HepG2 (cell line): ENCODE measurements at regions not wholly inside any gene's neighbourhood (a gene's known extent, or its start where the extent isn't known, plus 50 kb on each side); places are given as distances from the start of the nearest gene placed in this dataset.

ENCODE experiments used
- IRF2 ChIP-seq: IDR thresholded peaks from 2 replicates; pipeline ENCODE4 v1.6.1; 2018; ENCODE audit warnings: missing genetic modification reagents, missing compliant biosample characterization
- ISL2 ChIP-seq: sonication (generic); formaldehyde crosslinking; IDR thresholded peaks from 2 replicates; pipeline ENCODE4 v1.5.0; 2020; ENCODE audit warnings: missing genetic modification reagents
- ISX ChIP-seq: sonication (generic); formaldehyde crosslinking; conservative IDR thresholded peaks from 2 replicates; pipeline ENCODE4 v1.5.0; 2020; ENCODE audit warnings: missing genetic modification reagents
- JUN ChIP-seq: sonication (generic); formaldehyde crosslinking; IDR thresholded peaks from 2 replicates; pipeline ENCODE4 v1.4.0; 2020; ENCODE audit warnings: mild to moderate bottlenecking, missing genetic modification reagents
- PHB2 ChIP-seq: fragments of 450-650 bp; IDR thresholded peaks from 2 replicates; pipeline ENCODE4 v1.6.1; 2018; ENCODE audit not compliant: partially characterized antibody
- RNF2 ChIP-seq: fragments of 450-650 bp; conservative IDR thresholded peaks from 2 replicates; pipeline ENCODE4 v1.6.1; 2016; ENCODE audit warnings: low read depth
- SNRNP70 ChIP-seq: fragments of 200-400 bp; formaldehyde crosslinking; IDR thresholded peaks from 2 replicates; pipeline ENCODE4 v1.6.1; 2017; ENCODE audit warnings: mild to moderate bottlenecking, low read depth, low read length, moderate library complexity
- SSRP1 ChIP-seq: IDR thresholded peaks from 2 replicates; pipeline ENCODE4 v1.6.1; 2016; ENCODE audit warnings: control low read depth
- TRAFD1 ChIP-seq: sonication (generic); formaldehyde crosslinking; IDR thresholded peaks from 2 replicates; pipeline ENCODE4 v1.5.1; 2020; ENCODE audit warnings: missing genetic modification reagents, mild to moderate bottlenecking, borderline replicate concordance
- ZNF143 ChIP-seq: sonication (generic); formaldehyde crosslinking; IDR thresholded peaks from 2 replicates; pipeline ENCODE4 v1.4.0; 2020; ENCODE audit warnings: missing genetic modification reagents
- ZNF556 ChIP-seq: sonication (generic); formaldehyde crosslinking; IDR thresholded peaks from 2 replicates; pipeline ENCODE4 v1.4.0; 2020; ENCODE audit warnings: mild to moderate bottlenecking, missing genetic modification reagents, borderline replicate concordance
- ZNF644 ChIP-seq: IDR thresholded peaks from 2 replicates; pipeline ENCODE4 v1.6.1; 2016; ENCODE audit warnings: low read depth
- ZNF652 ChIP-seq: IDR thresholded peaks from 2 replicates; pipeline ENCODE4 v1.6.1; 2016; ENCODE audit warnings: low read depth, borderline replicate concordance
- ZNF674 ChIP-seq: sonication (generic); formaldehyde crosslinking; IDR thresholded peaks from 2 replicates; pipeline ENCODE4 v1.5.0; 2020; ENCODE audit warnings: low read depth, mild to moderate bottlenecking, missing genetic modification reagents
- ZSCAN12 ChIP-seq: sonication (generic); formaldehyde crosslinking; IDR thresholded peaks from 2 replicates; pipeline ENCODE4 v1.9.0; 2021; ENCODE audit warnings: mild to moderate bottlenecking, missing genetic modification reagents
- ZSCAN20 ChIP-seq: sonication (generic); formaldehyde crosslinking; IDR thresholded peaks from 2 replicates; pipeline ENCODE4 v1.4.0; 2020; ENCODE audit warnings: missing genetic modification reagents, mild to moderate bottlenecking, borderline replicate concordance
- ZSCAN22 ChIP-seq: sonication (generic); formaldehyde crosslinking; IDR thresholded peaks from 2 replicates; pipeline ENCODE4 v1.4.0; 2020; ENCODE audit warnings: mild to moderate bottlenecking, missing genetic modification reagents
- TF ChIP-seq, protein P1 (sequence below): sonication (generic); formaldehyde crosslinking; IDR thresholded peaks from 2 replicates; pipeline ENCODE4 v1.4.0; 2020; ENCODE audit warnings: missing genetic modification reagents
- TF ChIP-seq, protein P2 (sequence below): sonication (generic); formaldehyde crosslinking; IDR thresholded peaks from 2 replicates; pipeline ENCODE4 v1.4.0; 2020; ENCODE audit warnings: low read depth, missing genetic modification reagents

GRCh38 chr20:50298554-50299324 lies 108.1 kb downstream of the CEBPB start (continued):
- no peak for TF ChIP-seq ZSCAN12
- TF ChIP-seq SSRP1 (CRISPR knock-in tag), result no peak
- TF ChIP-seq TRAFD1 (CRISPR knock-in tag), result no peak
- TF ChIP-seq ZNF143, result no peak
- TF ChIP-seq ZNF652 (CRISPR knock-in tag), result no peak
- TF ChIP-seq, protein P1, sequence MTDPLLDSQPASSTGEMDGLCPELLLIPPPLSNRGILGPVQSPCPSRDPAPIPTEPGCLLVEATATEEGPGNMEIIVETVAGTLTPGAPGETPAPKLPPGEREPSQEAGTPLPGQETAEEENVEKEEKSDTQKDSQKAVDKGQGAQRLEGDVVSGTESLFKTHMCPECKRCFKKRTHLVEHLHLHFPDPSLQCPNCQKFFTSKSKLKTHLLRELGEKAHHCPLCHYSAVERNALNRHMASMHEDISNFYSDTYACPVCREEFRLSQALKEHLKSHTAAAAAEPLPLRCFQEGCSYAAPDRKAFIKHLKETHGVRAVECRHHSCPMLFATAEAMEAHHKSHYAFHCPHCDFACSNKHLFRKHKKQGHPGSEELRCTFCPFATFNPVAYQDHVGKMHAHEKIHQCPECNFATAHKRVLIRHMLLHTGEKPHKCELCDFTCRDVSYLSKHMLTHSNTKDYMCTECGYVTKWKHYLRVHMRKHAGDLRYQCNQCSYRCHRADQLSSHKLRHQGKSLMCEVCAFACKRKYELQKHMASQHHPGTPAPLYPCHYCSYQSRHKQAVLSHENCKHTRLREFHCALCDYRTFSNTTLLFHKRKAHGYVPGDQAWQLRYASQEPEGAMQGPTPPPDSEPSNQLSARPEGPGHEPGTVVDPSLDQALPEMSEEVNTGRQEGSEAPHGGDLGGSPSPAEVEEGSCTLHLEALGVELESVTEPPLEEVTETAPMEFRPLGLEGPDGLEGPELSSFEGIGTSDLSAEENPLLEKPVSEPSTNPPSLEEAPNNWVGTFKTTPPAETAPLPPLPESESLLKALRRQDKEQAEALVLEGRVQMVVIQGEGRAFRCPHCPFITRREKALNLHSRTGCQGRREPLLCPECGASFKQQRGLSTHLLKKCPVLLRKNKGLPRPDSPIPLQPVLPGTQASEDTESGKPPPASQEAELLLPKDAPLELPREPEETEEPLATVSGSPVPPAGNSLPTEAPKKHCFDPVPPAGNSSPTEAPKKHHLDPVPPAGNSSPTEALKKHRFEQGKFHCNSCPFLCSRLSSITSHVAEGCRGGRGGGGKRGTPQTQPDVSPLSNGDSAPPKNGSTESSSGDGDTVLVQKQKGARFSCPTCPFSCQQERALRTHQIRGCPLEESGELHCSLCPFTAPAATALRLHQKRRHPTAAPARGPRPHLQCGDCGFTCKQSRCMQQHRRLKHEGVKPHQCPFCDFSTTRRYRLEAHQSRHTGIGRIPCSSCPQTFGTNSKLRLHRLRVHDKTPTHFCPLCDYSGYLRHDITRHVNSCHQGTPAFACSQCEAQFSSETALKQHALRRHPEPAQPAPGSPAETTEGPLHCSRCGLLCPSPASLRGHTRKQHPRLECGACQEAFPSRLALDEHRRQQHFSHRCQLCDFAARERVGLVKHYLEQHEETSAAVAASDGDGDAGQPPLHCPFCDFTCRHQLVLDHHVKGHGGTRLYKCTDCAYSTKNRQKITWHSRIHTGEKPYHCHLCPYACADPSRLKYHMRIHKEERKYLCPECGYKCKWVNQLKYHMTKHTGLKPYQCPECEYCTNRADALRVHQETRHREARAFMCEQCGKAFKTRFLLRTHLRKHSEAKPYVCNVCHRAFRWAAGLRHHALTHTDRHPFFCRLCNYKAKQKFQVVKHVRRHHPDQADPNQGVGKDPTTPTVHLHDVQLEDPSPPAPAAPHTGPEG (CRISPR knock-in tag), result no peak
- TF ChIP-seq, protein P2, sequence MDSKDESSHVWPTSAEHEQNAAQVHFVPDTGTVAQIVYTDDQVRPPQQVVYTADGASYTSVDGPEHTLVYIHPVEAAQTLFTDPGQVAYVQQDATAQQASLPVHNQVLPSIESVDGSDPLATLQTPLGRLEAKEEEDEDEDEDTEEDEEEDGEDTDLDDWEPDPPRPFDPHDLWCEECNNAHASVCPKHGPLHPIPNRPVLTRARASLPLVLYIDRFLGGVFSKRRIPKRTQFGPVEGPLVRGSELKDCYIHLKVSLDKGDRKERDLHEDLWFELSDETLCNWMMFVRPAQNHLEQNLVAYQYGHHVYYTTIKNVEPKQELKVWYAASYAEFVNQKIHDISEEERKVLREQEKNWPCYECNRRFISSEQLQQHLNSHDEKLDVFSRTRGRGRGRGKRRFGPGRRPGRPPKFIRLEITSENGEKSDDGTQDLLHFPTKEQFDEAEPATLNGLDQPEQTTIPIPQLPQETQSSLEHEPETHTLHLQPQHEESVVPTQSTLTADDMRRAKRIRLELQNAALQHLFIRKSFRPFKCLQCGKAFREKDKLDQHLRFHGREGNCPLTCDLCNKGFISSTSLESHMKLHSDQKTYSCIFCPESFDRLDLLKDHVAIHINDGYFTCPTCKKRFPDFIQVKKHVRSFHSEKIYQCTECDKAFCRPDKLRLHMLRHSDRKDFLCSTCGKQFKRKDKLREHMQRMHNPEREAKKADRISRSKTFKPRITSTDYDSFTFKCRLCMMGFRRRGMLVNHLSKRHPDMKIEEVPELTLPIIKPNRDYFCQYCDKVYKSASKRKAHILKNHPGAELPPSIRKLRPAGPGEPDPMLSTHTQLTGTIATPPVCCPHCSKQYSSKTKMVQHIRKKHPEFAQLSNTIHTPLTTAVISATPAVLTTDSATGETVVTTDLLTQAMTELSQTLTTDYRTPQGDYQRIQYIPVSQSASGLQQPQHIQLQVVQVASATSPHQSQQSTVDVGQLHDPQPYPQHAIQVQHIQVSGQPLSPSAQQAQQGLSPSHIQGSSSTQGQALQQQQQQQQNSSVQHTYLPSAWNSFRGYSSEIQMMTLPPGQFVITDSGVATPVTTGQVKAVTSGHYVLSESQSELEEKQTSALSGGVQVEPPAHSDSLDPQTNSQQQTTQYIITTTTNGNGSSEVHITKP (CRISPR knock-in tag), result no peak
- TF ChIP-seq JUN (CRISPR knock-in tag), result no peak
- TF ChIP-seq RNF2, result no peak
- no peak for TF ChIP-seq ZNF674 (CRISPR knock-in tag)
- TF ChIP-seq ZNF644, result 0 out of 2 replicates have a peak, but pooled peaks have one; percentile 40
- TF ChIP-seq SNRNP70, result no peak
- TF ChIP-seq IRF2, result 0 out of 2 replicates have a peak, but pooled peaks have one; percentile 22
- TF ChIP-seq ZSCAN22 (CRISPR knock-in tag), result no peak
- no peak for TF ChIP-seq ZSCAN20 (CRISPR knock-in tag)
- no peak for TF ChIP-seq ISX (CRISPR knock-in tag)
- no peak for TF ChIP-seq ISL2 (CRISPR knock-in tag)
- peak; percentile 68; the same call in 1 of the 2 replicates for TF ChIP-seq ZNF556 (CRISPR knock-in tag)
- TF ChIP-seq PHB2, result no peak
